Nephron (organoid): ENCODE measurements at regions not wholly inside any gene's neighbourhood (a gene's known extent, or its start where the extent isn't known, plus 50 kb on each side); places are given as distances from the start of the nearest gene placed in this dataset.

ENCODE experiments used
- H3K27ac Mint-ChIP-seq, 3 experiments: 2 replicates each; pipeline ENCODE4 v1.8.0; 2020; ENCODE audit warnings: mixed read lengths in 3 of 3, mild to moderate bottlenecking in 2 of 3, moderate library complexity in 1 of 3
- H3K27me3 Mint-ChIP-seq: 2 replicates; pipeline ENCODE4 v1.8.0; 2021; ENCODE audit warnings: low read depth, mild to moderate bottlenecking, moderate library complexity, mixed read lengths
- H3K36me3 Mint-ChIP-seq: 2 replicates; pipeline ENCODE4 v1.8.0; 2020; ENCODE audit warnings: low read depth, mixed read lengths
- H3K4me1 Mint-ChIP-seq: 2 replicates; pipeline ENCODE4 v1.8.0; 2020; ENCODE audit warnings: mixed read lengths
- H3K4me3 Mint-ChIP-seq, 3 experiments: 2 replicates each; pipeline ENCODE4 v1.8.0; 2020; ENCODE audit warnings: mild to moderate bottlenecking in 3 of 3, mixed read lengths in 3 of 3, moderate library complexity in 2 of 3
- H3K9me3 Mint-ChIP-seq: 2 replicates; pipeline ENCODE4 v1.8.0; 2020; ENCODE audit warnings: mixed read lengths
- TF ChIP-seq, protein P1 (sequence below), 3 experiments: fragments of 200-600 bp; sonication (generic); IDR thresholded peaks; one replicate each; pipeline ENCODE4 v1.5.0; 2021; ENCODE audit warnings: antibody characterized with exemption in 3 of 3; ENCODE audit not compliant: unreplicated experiment in 3 of 3

DNA sequence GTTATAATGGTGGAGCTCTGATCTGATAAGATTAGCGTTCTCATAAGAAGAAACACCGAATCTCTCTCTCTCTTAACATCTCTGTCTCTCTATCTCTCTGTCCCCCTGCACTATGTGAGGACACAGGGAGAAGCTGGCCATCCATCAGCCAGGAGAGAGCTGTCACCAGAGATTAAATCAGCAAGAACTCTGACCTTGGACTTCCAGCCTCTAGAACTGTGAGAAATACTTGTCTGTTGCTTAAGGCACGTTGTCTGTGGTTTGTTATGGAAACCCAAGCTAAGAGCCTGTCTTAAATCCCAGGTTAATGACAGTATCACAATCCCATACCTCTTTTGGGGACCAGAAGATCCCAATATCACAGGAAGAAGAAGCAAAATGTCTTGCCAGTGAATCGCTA is 132.0 kb upstream of the AKR1E2 start:
- H3K27ac Mint-ChIP-seq, result no peak overlapping the region
- H3K36me3 Mint-ChIP-seq, result no peaks in the 10 kb centered on the region
- peaks cover 7% of the 10 kb centered on the region for H3K4me1 Mint-ChIP-seq
- H3K4me3 Mint-ChIP-seq, result no peak overlapping the region
- TF ChIP-seq, protein P1, sequence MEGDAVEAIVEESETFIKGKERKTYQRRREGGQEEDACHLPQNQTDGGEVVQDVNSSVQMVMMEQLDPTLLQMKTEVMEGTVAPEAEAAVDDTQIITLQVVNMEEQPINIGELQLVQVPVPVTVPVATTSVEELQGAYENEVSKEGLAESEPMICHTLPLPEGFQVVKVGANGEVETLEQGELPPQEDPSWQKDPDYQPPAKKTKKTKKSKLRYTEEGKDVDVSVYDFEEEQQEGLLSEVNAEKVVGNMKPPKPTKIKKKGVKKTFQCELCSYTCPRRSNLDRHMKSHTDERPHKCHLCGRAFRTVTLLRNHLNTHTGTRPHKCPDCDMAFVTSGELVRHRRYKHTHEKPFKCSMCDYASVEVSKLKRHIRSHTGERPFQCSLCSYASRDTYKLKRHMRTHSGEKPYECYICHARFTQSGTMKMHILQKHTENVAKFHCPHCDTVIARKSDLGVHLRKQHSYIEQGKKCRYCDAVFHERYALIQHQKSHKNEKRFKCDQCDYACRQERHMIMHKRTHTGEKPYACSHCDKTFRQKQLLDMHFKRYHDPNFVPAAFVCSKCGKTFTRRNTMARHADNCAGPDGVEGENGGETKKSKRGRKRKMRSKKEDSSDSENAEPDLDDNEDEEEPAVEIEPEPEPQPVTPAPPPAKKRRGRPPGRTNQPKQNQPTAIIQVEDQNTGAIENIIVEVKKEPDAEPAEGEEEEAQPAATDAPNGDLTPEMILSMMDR (IDR thresholded peaks at IDR 0.05; ENCODE audit: unreplicated experiment in 3 of 3), result no peak
- no peaks in the 10 kb centered on the region for H3K27me3 Mint-ChIP-seq
- H3K9me3 Mint-ChIP-seq, result peaks cover 3% of the 10 kb centered on the region

DNA sequence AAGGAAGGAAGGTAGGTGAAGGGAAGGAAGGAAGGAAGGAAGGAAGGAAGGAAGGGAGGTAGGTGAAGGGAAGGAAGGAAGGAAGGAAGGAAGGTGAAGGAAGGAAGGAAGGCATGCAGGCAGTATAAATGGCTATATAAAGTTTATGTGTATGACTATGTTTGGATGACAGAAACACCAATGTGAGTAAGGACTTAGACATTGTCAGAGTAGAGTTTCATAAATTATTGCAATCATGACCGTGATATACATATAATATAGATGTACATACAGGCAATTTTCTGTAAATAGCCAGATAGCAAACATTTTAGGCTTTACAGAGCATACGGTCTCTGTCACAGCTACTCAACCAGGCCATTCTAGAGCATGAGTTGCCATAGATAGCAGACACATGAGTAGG is 133.8 kb upstream of the AKR1E2 start:
- Mint-ChIP-seq H3K36me3 (no peaks in the 10 kb centered on the region), H3K4me1 (peaks cover 17% of the 10 kb centered on the region), H3K27me3 (no peaks in the 10 kb centered on the region), H3K9me3 (peaks cover 3% of the 10 kb centered on the region), H3K27ac (no peak overlapping the region), H3K4me3 (no peak overlapping the region)
- TF ChIP-seq, protein P1 (IDR thresholded peaks at IDR 0.05; ENCODE audit: unreplicated experiment in 3 of 3), result no peak

DNA sequence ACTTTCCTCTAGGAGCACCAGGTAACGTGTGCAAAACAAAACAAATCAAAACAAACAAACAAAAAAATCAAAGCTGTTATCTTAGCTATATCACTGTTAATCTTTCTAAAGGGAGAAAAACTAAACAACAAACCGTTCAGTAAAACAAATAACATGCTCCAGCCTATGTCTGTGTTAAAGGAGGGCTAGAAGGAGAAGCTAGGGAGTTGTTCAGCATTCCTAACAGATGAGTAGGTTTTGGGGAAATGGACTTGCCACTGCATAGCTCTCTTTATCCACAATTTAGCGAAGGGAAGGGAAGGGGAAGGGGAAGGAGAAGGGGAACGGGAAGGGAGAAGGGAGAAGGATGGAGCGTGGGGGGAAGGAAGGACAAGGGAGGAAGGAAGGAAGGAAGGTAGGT is 134.2 kb upstream of the AKR1E2 start:
- Mint-ChIP-seq H3K36me3 (no peaks in the 10 kb centered on the region), H3K9me3 (peaks cover 3% of the 10 kb centered on the region), H3K27me3 (no peaks in the 10 kb centered on the region), H3K4me3 (no peak overlapping the region), H3K27ac (no peak overlapping the region), H3K4me1 (peaks cover 17% of the 10 kb centered on the region)
- TF ChIP-seq, protein P1 (IDR thresholded peaks at IDR 0.05; ENCODE audit: unreplicated experiment in 3 of 3), result no peak

DNA sequence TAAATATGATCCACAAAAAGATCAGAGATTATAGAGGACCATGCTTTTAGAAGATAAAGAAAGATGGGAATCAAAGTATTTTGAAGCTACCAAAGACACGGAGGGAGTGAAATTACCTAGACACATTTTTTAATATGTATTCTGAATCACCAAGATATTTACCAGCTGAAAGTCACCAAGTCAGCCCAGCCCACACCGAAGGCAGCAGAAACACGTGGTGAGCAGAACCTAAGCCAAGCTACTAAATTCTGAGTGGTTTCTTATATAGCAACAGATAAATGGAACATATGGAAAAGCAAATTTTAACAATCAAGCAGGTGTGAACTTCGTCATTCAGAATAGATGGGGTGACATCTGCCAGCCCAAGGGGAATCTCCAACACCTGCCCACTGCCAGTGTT is 134.7 kb upstream of the AKR1E2 start:
- Mint-ChIP-seq H3K4me1 (peaks cover 19% of the 10 kb centered on the region), H3K27me3 (no peaks in the 10 kb centered on the region), H3K27ac (no peak overlapping the region), H3K4me3 (no peak overlapping the region), H3K36me3 (no peaks in the 10 kb centered on the region), H3K9me3 (peaks cover 3% of the 10 kb centered on the region)
- TF ChIP-seq, protein P1 (IDR thresholded peaks at IDR 0.05; ENCODE audit: unreplicated experiment in 3 of 3), result no peak

DNA sequence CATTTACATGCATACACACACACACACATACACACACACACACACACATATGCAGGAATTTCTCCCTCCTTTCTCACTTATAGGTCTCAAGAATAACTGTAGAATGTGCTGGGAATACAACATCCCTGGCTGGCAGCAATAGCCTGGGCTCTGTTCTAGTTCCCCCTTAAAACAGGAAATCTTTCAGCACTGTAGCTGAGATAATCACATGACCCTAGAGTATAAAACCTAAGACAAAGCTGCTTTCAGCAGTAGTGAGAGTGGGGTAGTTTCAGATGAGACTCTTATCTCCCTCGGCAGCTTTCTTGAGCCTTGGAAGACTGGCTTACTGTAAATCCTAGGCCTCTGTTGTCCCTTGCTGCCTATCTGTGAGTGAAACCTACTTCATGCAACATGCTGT is 137.4 kb upstream of the AKR1E2 start:
- Mint-ChIP-seq H3K36me3 (no peaks in the 10 kb centered on the region), H3K9me3 (peaks cover 3% of the 10 kb centered on the region), H3K27me3 (no peaks in the 10 kb centered on the region), H3K4me1 (peaks cover 38% of the 10 kb centered on the region), H3K27ac (peak overlapping the region in 1 of 3 experiments; percentile 1), H3K4me3 (no peak overlapping the region)
- TF ChIP-seq, protein P1 (IDR thresholded peaks at IDR 0.05; ENCODE audit: unreplicated experiment in 3 of 3), result no peak

DNA sequence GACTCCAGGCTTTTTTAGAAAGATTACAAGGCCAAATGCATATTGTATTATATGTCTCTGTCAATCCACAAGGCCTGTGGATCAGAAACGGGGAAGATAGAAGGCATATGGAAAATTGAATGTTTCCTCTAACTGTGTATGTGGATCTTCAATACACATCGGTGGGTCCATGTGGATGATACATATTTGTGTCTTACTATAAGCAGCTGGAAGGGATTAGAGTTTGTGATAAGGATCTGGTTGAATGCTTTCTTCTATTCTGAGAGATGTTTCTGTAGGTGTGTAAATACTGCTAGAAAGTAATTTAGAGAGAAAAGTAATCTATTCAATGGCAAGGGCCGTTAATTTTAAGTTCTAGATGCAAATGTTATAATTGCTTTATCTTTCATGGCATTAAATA is 137.8 kb upstream of the AKR1E2 start:
- peaks cover 3% of the 10 kb centered on the region for H3K9me3 Mint-ChIP-seq
- H3K4me1 Mint-ChIP-seq, result peaks cover 38% of the 10 kb centered on the region
- peak overlapping the region in 1 of 3 experiments; percentile 1 for H3K27ac Mint-ChIP-seq
- H3K27me3 Mint-ChIP-seq, result no peaks in the 10 kb centered on the region
- no peak overlapping the region for H3K4me3 Mint-ChIP-seq
- TF ChIP-seq, protein P1 (IDR thresholded peaks at IDR 0.05; ENCODE audit: unreplicated experiment in 3 of 3), result no peak
- no peaks in the 10 kb centered on the region for H3K36me3 Mint-ChIP-seq
